Spleen (tissue), 7 donors: ENCODE measurements at regions not wholly inside any gene's neighbourhood (a gene's known extent, or its start where the extent isn't known, plus 50 kb on each side); places are given as distances from the start of the nearest gene placed in this dataset.

ENCODE experiments used
- CTCF ChIP-seq, 11 experiments: fragments of 200-600 bp in 7 of 11; fragments of 450-650 bp in 4 of 11; sonication (generic) in 4 of 11; IDR thresholded peaks in 8 of 11; conservative IDR thresholded peaks in 3 of 11; 1 replicate in 7 of 11; 2 replicates in 4 of 11; pipeline versions ENCODE4 v1.4.0 to v1.8.0; 2016 to 2021; ENCODE audit warnings: antibody characterized with exemption in 11 of 11, inconsistent platforms in 4 of 11, mild to moderate bottlenecking in 1 of 11
- POLR2A ChIP-seq, 3 donors: fragments of 450-650 bp; IDR thresholded peaks; one replicate each; pipeline ENCODE4 v1.5.1; 2017; ENCODE audit warnings: antibody characterized with exemption in 3 of 3, mild to moderate bottlenecking in 1 of 3
- POLR2AphosphoS5 ChIP-seq, 3 donors: sonication (generic); formaldehyde crosslinking; IDR thresholded peaks; one replicate each; pipeline ENCODE4 v1.5.1; 2017; ENCODE audit warnings: antibody characterized with exemption in 3 of 3
- donor health status: DM: no; HTN: no; CAD: no; lungs with moderate emphysema.
- donor health status: DM: no; HTN: no; CAD: no.
- donor health status: DM: no; HTN: no; CAD: no.

GRCh38 chr1:201758499-201759050, 70.4 kb upstream of the IPO9 start:
- TF ChIP-seq CTCF (IDR thresholded peaks at IDR 0.05 in 8 of 11, conservative IDR thresholded peaks at IDR 0.05 in 3 of 11) (no peak), POLR2AphosphoS5 (IDR thresholded peaks at IDR 0.05) (no peak), POLR2A (IDR thresholded peaks at IDR 0.05) (no peak)
